Inflammatory macrophage treated with lipopolysaccharide for 4 hours (primary cell): ENCODE measurements at regions not wholly inside any gene's neighbourhood (a gene's known extent, or its start where the extent isn't known, plus 50 kb on each side); places are given as distances from the start of the nearest gene placed in this dataset.

ENCODE experiments used
- DNase-seq: peaks from one replicate; pipeline ENCODE4 v3.0.0-alpha.2; 2020

GRCh38 chr6:164188861-164189260 is 774.3 kb downstream of the QKI start:
- DNase-seq: no peak

DNA sequence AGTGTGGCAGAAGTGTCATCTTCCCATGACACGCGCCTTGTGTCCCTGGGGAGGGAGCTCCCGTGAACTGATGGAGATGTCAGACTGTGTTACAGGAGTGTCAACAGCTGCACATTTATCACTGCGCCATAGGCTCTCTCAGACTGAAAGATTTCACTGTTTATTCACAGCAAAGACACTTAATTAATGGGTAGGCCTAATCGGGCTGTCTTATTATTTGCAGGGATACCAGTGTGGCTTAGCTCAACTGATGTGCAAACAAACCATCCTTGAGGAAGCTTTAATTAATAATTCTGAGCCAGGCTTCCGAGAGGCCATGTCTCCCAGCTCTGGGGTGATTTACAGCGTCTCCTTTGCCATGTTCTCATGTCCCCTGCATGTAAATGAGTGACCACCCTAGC is 771.0 kb downstream of the QKI start:
- no peak for DNase-seq

GRCh38 chr6:164184410-164184809 is 769.9 kb downstream of the QKI start:
- no peak for DNase-seq

- DNase-seq: no peak
These were observed 769.1 kb downstream of the QKI start for GRCh38 chr6:164183556-164184123.

- no peak for DNase-seq
These were observed 764.3 kb downstream of the QKI start for GRCh38 chr6:164178679-164179332.

GRCh38 chr6:164169355-164169754 is 754.8 kb downstream of the QKI start:
- DNase-seq: no peak

- DNase-seq: no peak
These were observed 754.1 kb downstream of the QKI start for GRCh38 chr6:164168595-164168994.

GRCh38 chr6:164167873-164168405 is 753.4 kb downstream of the QKI start:
- DNase-seq: no peak

GRCh38 chr6:164166996-164167395 is 752.5 kb downstream of the QKI start:
- DNase-seq: no peak

GRCh38 chr6:164166515-164166914 is 752.0 kb downstream of the QKI start:
- DNase-seq: no peak

- no peak for DNase-seq
These were observed 750.4 kb downstream of the QKI start for GRCh38 chr6:164164876-164165275.

DNA sequence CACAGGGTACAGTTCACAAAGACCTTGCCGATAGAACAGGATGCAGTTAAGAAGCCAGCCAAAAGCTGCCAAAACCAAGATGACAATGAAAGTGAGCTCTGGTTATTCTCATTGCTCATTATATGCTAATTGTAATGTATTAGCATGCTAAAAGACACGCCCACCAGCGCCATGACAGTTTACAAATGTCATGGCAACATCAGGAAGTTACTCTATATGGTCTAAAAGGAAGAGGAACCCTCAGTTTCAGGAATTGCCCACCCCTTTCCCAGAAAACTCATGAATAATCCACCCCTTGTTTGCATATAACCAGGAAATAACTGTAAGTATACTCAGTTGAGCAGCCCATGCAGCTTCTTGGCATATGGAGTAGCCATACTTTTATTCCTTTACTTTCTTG is 748.7 kb downstream of the QKI start:
- no peak for DNase-seq

DNA sequence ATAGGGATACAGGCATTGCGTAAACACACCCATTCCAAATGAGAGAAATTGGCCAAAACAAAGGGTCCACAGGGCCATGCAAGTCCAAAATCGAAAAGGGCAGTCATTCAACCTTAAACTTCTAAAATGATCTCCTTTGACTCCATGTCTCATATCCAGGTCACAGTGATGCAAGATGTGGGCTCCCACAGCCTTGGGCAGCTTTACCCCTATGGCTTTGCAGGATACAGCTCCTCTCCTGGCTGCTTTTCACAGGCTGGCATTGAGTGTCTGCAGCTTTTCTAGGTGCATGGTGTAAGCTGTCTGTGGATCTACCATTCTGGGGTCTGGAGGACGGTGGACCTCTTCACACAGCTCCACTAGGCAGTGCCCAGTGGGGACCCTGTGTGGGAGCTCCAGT is 744.5 kb downstream of the QKI start:
- DNase-seq: no peak

- DNase-seq: no peak
These were observed 740.1 kb downstream of the QKI start for GRCh38 chr6:164154588-164154987.

GRCh38 chr6:164152611-164153010 is 738.1 kb downstream of the QKI start:
- no peak for DNase-seq

- no peak for DNase-seq
These were observed 736.9 kb downstream of the QKI start for GRCh38 chr6:164151161-164152120.

DNA sequence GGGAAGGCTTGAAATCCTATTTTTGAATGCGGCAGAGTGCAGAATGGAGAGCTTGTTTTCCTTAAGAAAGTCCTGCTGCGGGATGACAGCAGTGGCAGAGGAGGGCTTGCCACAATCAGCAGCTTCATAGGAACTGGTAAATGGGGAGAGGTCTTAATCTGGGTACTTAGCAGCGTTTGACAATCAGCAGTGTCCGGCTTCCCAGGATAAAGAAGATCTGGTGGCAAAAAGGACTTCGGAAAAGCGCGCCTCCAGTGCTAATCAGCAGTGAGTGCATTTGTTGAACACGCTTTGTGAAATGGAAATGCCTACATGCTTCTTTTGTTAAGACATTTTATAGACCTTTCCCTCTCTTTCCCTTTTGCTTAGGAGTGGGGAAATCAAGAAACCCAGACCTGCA is 735.7 kb downstream of the QKI start:
- DNase-seq: no peak

DNA sequence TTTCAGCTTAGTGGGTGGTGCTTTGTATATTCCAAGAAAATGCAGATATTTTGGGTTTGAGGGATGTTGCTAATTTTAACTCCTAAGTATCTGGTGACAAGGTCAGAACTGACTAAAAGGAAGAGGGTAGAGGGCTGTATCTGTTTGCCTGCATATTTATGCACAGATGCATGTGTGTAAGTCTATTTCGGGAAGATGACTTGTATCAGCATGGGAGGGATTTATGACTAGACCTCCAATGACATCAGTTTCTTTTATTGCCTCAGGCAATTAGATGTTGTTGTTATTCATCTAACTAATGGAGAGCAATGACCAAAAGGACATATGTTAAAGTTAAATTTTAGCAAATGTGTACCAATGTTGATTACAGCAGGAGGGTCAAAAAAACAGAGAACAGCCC is 734.3 kb downstream of the QKI start:
- no peak for DNase-seq

GRCh38 chr6:164144316-164144715 is 729.8 kb downstream of the QKI start:
- no peak for DNase-seq

DNA sequence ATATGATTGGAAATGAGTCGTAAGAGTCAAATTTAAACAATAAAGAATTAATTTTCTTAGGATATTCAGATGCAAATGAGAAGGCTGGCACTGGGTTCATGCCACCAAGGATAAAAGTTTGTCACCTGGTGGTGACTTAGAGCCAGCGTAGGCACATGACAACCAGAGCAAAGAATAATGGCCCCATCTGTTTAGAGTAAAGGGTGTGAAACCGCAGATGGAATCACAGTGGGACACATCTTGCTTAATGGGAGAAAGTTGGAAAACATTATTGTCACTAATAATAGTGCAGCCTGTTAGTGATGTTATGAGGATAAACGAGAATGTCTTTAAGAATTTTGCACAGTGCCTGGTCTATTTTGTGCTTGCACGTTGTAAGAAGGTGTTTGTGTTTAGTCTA is 727.8 kb downstream of the QKI start:
- DNase-seq: no peak

DNA sequence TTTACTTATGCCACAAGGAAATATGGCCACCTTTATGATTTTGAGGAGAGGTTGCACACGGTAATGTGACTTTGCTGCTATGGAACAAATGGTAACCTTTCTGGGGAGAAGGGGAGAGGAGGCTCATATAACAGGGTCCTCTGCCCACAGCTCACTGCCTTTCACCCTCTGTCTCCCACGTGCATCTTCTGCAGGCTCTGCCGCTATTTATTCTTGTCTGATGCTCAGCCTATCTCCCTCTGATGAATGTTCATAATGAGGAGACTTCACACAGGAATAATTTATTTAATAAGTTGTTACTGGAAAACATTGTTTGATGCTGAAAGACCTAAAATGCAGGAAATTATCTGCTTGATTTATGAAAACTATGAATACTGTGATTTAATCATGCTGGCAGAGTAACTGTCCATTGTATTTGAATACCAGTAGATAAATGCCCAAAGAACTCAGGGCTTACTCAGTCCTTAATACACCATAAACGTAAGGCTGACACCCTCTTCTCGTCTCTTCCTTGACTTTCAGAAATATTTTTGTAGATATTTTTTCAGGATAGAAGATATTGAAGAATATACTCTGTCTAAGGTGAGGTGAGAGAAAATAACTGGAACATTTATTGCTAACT is 721.1 kb downstream of the QKI start:
- no peak for DNase-seq

GRCh38 chr6:164133095-164133494 is 718.6 kb downstream of the QKI start:
- no peak for DNase-seq

DNA sequence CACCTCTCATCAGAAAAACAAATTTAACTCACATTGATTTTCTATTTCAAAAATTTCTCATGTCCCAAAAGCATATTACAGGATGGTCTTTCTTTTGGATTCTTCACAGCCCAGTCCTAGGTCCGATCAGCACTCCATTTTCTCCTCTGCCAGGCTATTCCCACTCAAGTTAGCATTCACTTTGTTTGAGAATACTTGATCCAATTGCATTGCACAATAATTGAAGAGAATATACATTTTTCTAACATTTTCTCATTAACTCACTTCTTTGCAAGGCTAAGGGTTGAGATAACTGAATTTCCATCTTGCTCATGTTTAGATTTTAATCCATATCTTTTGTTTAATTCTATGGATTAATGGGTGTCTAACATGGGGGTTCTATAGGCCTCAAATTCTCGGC is 716.1 kb downstream of the QKI start:
- DNase-seq: no peak
